SK-N-SH (cell line): ENCODE measurements at regions not wholly inside any gene's neighbourhood (a gene's known extent, or its start where the extent isn't known, plus 50 kb on each side); places are given as distances from the start of the nearest gene placed in this dataset.

Source experiments
- CTCF ChIA-PET: fragments of 300-600, 350-600 bp; formaldehyde crosslinking; extraction: SDS; loops from one replicate; lab custom pipeline; 2021; lab: Yijun Ruan, JAX
- POLR2A ChIA-PET: fragments of 350-600 bp; sonication (Branson Sonifier 250); formaldehyde crosslinking; extraction: SDS; loops from one replicate; lab custom pipeline; 2020; ENCODE audit warnings: antibody characterized with exemption, inconsistent platforms; lab: Yijun Ruan, JAX
- DNase-seq: peaks from one replicate; pipeline ENCODE4 v3.0.0; 2012
- H2AFZ ChIP-seq: fragments of 200-600 bp; sonication (generic); 2 replicates; pipeline ENCODE4 v1.8.1; 2016; ENCODE audit warnings: antibody characterized with exemption, mild to moderate bottlenecking, low read depth
- H3F3A ChIP-seq: fragments of 200-600 bp; sonication (generic); replicated peaks from 2 replicates; pipeline ENCODE3; 2016; ENCODE audit warnings: antibody characterized with exemption, mild to moderate bottlenecking; ENCODE audit not compliant: insufficient read depth
- H3K27ac ChIP-seq, 2 experiments: fragments of 200-500 bp in 1 of 2; fragments of 200-600 bp in 1 of 2; sonication (Bioruptor generic) in 1 of 2; sonication (generic), shearing (Covaris generic) in 1 of 2; 2 replicates each; pipeline versions ENCODE4 v1.5.1 to v1.6.1; 2014 to 2016; ENCODE audit warnings: low read depth in 2 of 2, inconsistent platforms in 1 of 2, low read length in 1 of 2, mild to moderate bottlenecking in 1 of 2, mixed read lengths in 1 of 2
- H3K27me3 ChIP-seq: fragments of 200-600 bp; sonication (generic), shearing (Covaris generic); 2 replicates; pipeline ENCODE4 v1.6.1; 2016; ENCODE audit warnings: mixed run types; ENCODE audit not compliant: insufficient read depth
- H3K36me3 ChIP-seq, 2 experiments: fragments of 200-500 bp in 1 of 2; fragments of 200-600 bp in 1 of 2; sonication (Bioruptor generic) in 1 of 2; sonication (generic) in 1 of 2; replicated peaks in 1 of 2; 2 replicates each; pipeline versions ENCODE3 to v1.5.1; 2014 to 2016; ENCODE audit warnings: low read length in 1 of 2, mild to moderate bottlenecking in 1 of 2; ENCODE audit not compliant: insufficient read depth in 2 of 2, control insufficient read depth in 1 of 2
- H3K4me1 ChIP-seq, 2 experiments: fragments of 200-500 bp in 1 of 2; fragments of 200-600 bp in 1 of 2; sonication (Bioruptor generic) in 1 of 2; sonication (generic), shearing (Covaris generic) in 1 of 2; 2 replicates each; pipeline versions ENCODE4 v1.5.1 to v1.6.1; 2014 to 2016; ENCODE audit warnings: low read depth in 1 of 2, low read length in 1 of 2, mixed run types in 1 of 2; ENCODE audit not compliant: insufficient read depth in 2 of 2, control insufficient read depth in 1 of 2
- H3K4me2 ChIP-seq: fragments of 200-600 bp; sonication (generic), shearing (Covaris generic); 2 replicates; pipeline ENCODE4 v1.6.1; 2017; ENCODE audit warnings: mixed run types
- H3K4me3 ChIP-seq, 2 experiments: fragments of 200-500 bp in 1 of 2; fragments of 200-600 bp in 1 of 2; sonication (Bioruptor generic) in 1 of 2; sonication (generic), shearing (Covaris generic) in 1 of 2; 2 replicates each; pipeline versions ENCODE4 v1.5.1 to v1.8.1; 2014 to 2016; ENCODE audit warnings: low read depth in 2 of 2, inconsistent platforms in 1 of 2, low read length in 1 of 2, mild to moderate bottlenecking in 1 of 2, mixed read lengths in 1 of 2, moderate library complexity in 1 of 2
- H3K79me2 ChIP-seq: fragments of 200-600 bp; sonication (generic); 2 replicates; pipeline ENCODE4 v1.8.1; 2017; ENCODE audit warnings: mild to moderate bottlenecking; ENCODE audit not compliant: insufficient read depth
- H3K9ac ChIP-seq: fragments of 200-600 bp; sonication (generic); 2 replicates; pipeline ENCODE4 v1.6.1; 2017; ENCODE audit warnings: mixed run types
- H3K9me2 ChIP-seq: fragments of 200-600 bp; sonication (generic); 2 replicates; pipeline ENCODE4 v1.6.1; 2017; ENCODE audit warnings: mixed run types
- H3K9me3 ChIP-seq: fragments of 200-600 bp; sonication (generic); 2 replicates; pipeline ENCODE4 v1.6.1; 2017; ENCODE audit warnings: mixed run types, mild to moderate bottlenecking, moderate library complexity
- H4K20me1 ChIP-seq: fragments of 200-600 bp; sonication (generic); 2 replicates; pipeline ENCODE4 v1.6.1; 2017; ENCODE audit warnings: mild to moderate bottlenecking, mixed run types; ENCODE audit not compliant: insufficient read depth
- CHD2 ChIP-seq: fragments of 150-350 bp; IDR thresholded peaks from 2 replicates; pipeline ENCODE4 v1.6.1; 2018; ENCODE audit warnings: low read length; ENCODE audit not compliant: partially characterized antibody
- EP300 ChIP-seq, 2 experiments: IDR thresholded peaks; 2 replicates each; pipeline versions ENCODE4 v1.4.0 to v1.6.1; 2012; ENCODE audit warnings: borderline replicate concordance in 1 of 2, low read depth in 1 of 2, low read length in 1 of 2
- GABPA ChIP-seq: IDR thresholded peaks from 2 replicates; pipeline ENCODE4 v1.4.0; 2012; ENCODE audit warnings: low read depth, mild to moderate bottlenecking
- GATA2 ChIP-seq: sonication (generic); formaldehyde crosslinking; IDR thresholded peaks from 2 replicates; pipeline ENCODE4 v1.5.0; 2020; ENCODE audit warnings: mild to moderate bottlenecking, missing genetic modification reagents
- IRF3 ChIP-seq: fragments of 150-350 bp; IDR thresholded peaks from 2 replicates; pipeline ENCODE4 v1.6.1; 2016; ENCODE audit warnings: mild to moderate bottlenecking, low read depth, low read length
- JUND ChIP-seq: IDR thresholded peaks from 2 replicates; pipeline ENCODE4 v1.4.0; 2012
- MXI1 ChIP-seq: IDR thresholded peaks from 2 replicates; pipeline ENCODE4 v1.6.1; 2012; ENCODE audit warnings: mild to moderate bottlenecking, low read depth, low read length, improper control_type of control experiment
- NFIC ChIP-seq: IDR thresholded peaks from 2 replicates; pipeline ENCODE4 v1.4.0; 2012; ENCODE audit warnings: borderline replicate concordance
- NRF1 ChIP-seq: IDR thresholded peaks from 2 replicates; pipeline ENCODE4 v1.6.1; 2012; ENCODE audit warnings: low read depth, mild to moderate bottlenecking, low read length
- PBX3 ChIP-seq: IDR thresholded peaks from 2 replicates; pipeline ENCODE4; 2012
- POLR2AphosphoS5 ChIP-seq: IDR thresholded peaks from 2 replicates; pipeline ENCODE4 v1.6.1; 2012; ENCODE audit warnings: low read depth, low read length
- RAD21 ChIP-seq: IDR thresholded peaks from 2 replicates; pipeline ENCODE4 v1.6.1; 2012; ENCODE audit warnings: mild to moderate bottlenecking, low read length
- REST ChIP-seq: IDR thresholded peaks from 2 replicates; pipeline ENCODE4 v1.6.1; 2012; ENCODE audit warnings: mild to moderate bottlenecking, low read depth, low read length, moderate library complexity
- RFX5 ChIP-seq: IDR thresholded peaks from 2 replicates; pipeline ENCODE4 v1.6.1; 2012; ENCODE audit warnings: mild to moderate bottlenecking, improper control_type of control experiment, low read length
- RXRA ChIP-seq: IDR thresholded peaks from 2 replicates; pipeline ENCODE4 v1.4.0; 2012; ENCODE audit warnings: low read depth, mild to moderate bottlenecking, borderline replicate concordance
- SIN3A ChIP-seq: IDR thresholded peaks from 2 replicates; pipeline ENCODE4 v1.6.1; 2012; ENCODE audit warnings: low read depth, mild to moderate bottlenecking, low read length, moderate library complexity, borderline replicate concordance
- TCF12 ChIP-seq: IDR thresholded peaks from 2 replicates; pipeline ENCODE4 v1.4.0; 2012
- USF1 ChIP-seq: IDR thresholded peaks from 2 replicates; pipeline ENCODE4 v1.4.0; 2012; ENCODE audit warnings: low read depth, borderline replicate concordance
- ZBTB33 ChIP-seq: IDR thresholded peaks from 2 replicates; pipeline ENCODE4 v1.4.0; 2012; ENCODE audit warnings: low read depth, borderline replicate concordance
- WGBS: methylation state at CpG from one replicate; pipeline ENCODE4 v1.1.6; 2017; ENCODE audit warnings: low lambda C conversion rate; 5-methylcytosine and 5-hydroxymethylcytosine counted together

- Histone ChIP-seq H3K36me3 (no peaks in the 10 kb centered on the region), H3K9ac (no peak overlapping the region), H3K4me2 (no peak overlapping the region), H3K4me1 (peaks cover 0 to 5% of the 10 kb centered on the region in 2 experiments; a peak in 2 of 4 replicates), H4K20me1 (no peaks in the 10 kb centered on the region), H3K9me2 (no peaks in the 10 kb centered on the region), H3K4me3 (no peak overlapping the region), H3K27me3 (no peaks in the 10 kb centered on the region), H3F3A (no peaks in the 10 kb centered on the region), H3K27ac (no peak overlapping the region), H2AFZ (no peak overlapping the region), H3K9me3 (no peaks in the 10 kb centered on the region), H3K79me2 (no peaks in the 10 kb centered on the region)
- TF ChIP-seq ZBTB33 = no peak
- no peak for TF ChIP-seq USF1
- TF ChIP-seq SIN3A = no peak
- no peak for TF ChIP-seq RAD21
- TF ChIP-seq IRF3 = no peak
- TF ChIP-seq RXRA = no peak
- no peak for TF ChIP-seq MXI1
- no peak for TF ChIP-seq NRF1
- TF ChIP-seq EP300 (IDR thresholded peaks at IDR 0.05; ENCODE audit: borderline replicate concordance in 1 of 2, low read depth in 1 of 2, low read length in 1 of 2) = no peak
- no peak for TF ChIP-seq GATA2 (CRISPR knock-in tag)
- no peak for TF ChIP-seq PBX3
- no peak for TF ChIP-seq NFIC
- CTCF ChIA-PET = interaction anchor here (1.1 kb wide), 1 partner anchor 139 kb away, joined by 3 read pairs; no protein-coding TSS in a partner anchor
- DNase-seq = no peak
- POLR2A ChIA-PET = no interaction called here
These were observed 178.2 kb upstream of the ZC3H15 start for GRCh38 chr2:186307871-186308270.

- H4K20me1 ChIP-seq = no peaks in the 10 kb centered on the region
- H3K4me1 ChIP-seq = peaks cover 0 to 5% of the 10 kb centered on the region in 2 experiments; a peak in 2 of 4 replicates
- H3K4me2 ChIP-seq = no peak overlapping the region
- CTCF ChIA-PET = interaction anchor here (1.1 kb wide), 1 partner anchor 138 kb away, joined by 3 read pairs; no protein-coding TSS in a partner anchor
- TF ChIP-seq RFX5 (no peak), JUND (no peak), REST (no peak), TCF12 (no peak), MXI1 (no peak), CHD2 (no peak), POLR2AphosphoS5 (no peak), RXRA (no peak), RAD21 (no peak), GABPA (no peak)
- TF ChIP-seq, all 33 proteins: peak for 0
- no peaks in the 10 kb centered on the region for H3F3A ChIP-seq
- H3K27ac ChIP-seq = no peak overlapping the region
- H3K36me3 ChIP-seq = no peaks in the 10 kb centered on the region
- no peak overlapping the region for H3K9ac ChIP-seq
- H3K9me3 ChIP-seq = no peaks in the 10 kb centered on the region
- 78% methylated on average over 1 of the region's 1 CpG for WGBS
- no peaks in the 10 kb centered on the region for H3K79me2 ChIP-seq
- DNase-seq = no peak
- POLR2A ChIA-PET = no interaction called here
- no peak overlapping the region for H3K4me3 ChIP-seq
- H2AFZ ChIP-seq = no peak overlapping the region
- H3K27me3 ChIP-seq = no peaks in the 10 kb centered on the region
- H3K9me2 ChIP-seq = no peaks in the 10 kb centered on the region
These were observed 177.7 kb upstream of the ZC3H15 start for GRCh38 chr2:186308347-186308746.
